ENCODE measurements at regions not wholly inside any gene's neighbourhood (a gene's known extent, or its start where the extent isn't known, plus 50 kb on each side); places are given as distances from the start of the nearest gene placed in this dataset.
A peak's percentile ranks its signal among the peaks of the same experiment; 100 is the strongest.
"Not testable (repeated sequence)": the region's sequence is repeated elsewhere in the genome, so short reads cannot be mapped to it uniquely, and the experiment has no call there.

DNA sequence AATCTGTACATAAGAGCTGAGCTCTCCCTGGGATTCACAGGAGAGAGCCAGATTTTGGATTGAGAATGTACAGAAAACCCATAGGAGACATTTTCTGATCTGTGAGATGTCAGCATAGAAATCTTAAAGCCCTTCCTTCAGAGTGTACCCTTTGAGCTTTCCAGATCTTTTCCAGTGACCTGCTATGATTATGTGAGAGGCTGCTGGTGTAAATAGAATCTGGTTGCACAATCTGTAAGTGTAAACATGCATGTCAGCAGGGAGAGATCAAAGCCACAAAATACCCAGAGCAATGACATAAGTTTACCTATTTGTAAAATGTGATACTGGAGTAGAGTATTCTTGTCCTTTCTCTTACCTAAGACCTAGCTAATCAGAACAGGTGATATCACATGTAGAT lies 471.9 kb downstream of the FOXD4L5 start:
- DNase-seq (ENCODE audit: low read depth); H3K4me3 ChIP-seq (ENCODE audit: low read depth, low read length): not testable (repeated sequence)

DNA sequence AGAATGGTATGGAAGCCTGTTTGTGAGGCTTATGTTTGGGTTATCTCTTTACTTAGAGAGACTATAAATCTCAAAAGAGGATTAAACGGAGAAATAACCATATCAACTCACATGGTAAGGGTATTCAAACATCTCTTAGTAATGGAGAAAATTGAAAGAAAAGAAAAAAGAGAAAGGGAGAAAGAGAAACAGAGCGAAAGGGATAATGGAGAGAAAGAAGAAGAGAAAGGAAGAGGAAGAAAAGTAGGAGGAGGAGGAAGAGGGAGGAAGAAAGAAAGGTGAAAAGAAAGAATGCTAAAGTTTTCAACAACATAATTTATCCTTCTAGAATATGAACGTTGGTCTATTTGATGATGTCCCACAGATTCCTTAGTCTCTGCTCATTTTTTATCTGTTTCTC lies 506.3 kb downstream of the FOXD4L5 start:
- not testable (repeated sequence) for DNase-seq (ENCODE audit: low read depth); H3K4me3 ChIP-seq (ENCODE audit: low read depth, low read length)

DNA sequence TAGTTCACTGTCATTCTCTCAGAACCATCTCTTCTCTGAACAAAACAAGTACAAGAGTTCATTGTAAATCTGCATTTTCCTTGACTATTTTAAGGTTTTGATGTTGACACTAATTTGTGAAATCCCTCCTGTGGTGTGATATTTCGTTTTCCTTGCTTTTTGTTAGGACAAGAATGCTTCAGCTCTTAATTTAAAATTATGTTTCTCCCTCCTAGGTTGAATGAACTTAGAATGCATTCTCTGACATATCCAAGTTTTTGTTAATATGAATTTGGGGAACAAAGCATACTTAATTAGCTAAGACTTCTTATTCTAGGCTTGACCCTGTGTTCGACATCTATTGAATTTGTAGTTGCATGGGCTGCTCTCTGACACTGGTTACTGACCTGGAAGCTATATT lies 508.7 kb downstream of the FOXD4L5 start:
- H3K4me3 ChIP-seq (ENCODE audit: low read depth, low read length); DNase-seq (ENCODE audit: low read depth): not testable (repeated sequence)

DNA sequence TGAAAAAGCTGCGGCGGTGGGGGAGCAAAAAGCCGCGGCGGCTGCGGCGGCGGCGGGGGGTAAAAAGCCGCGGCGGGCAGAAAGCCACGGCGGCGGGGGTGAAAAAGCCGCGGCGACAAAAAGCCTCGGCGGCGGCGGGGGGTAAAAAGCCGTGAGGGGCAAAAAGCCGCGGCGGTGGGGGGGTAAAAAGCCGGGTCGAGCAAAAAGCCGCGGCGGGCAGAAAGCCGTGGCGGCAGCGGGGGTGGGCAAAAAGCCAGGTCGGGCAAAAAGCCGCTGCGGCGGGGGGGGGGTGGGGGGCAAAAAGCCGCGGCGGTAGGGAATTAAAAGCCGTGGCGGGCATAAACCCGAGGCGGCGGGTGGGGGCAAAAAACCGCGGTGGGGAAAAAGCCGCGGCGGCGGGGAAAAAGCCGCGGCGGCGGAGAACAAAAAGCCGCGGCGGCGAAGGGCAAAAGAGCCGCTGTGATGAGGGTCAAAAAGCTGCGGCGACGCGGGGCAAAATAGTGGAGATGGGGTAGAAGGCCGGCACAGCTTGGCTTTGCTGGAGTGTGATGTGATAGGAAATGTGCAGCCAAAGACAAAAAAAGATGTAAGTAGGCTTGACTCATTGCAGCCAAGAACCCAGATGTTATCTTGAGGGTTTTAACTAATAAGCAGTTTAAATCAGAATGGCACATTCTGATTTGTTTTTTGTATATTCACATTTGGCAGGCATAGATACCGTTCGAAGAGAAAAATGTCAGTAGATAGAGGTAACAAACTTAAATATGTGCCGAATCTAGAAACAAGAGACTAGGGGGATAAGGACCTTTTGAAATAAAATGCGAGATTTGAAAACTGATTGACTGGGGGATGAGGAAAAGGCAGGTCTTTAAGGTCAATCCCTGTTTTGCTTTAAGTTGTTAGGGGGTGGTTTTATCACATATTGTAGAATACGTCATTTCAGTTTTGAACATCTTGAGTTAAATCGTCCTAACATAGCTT lies 509.9 kb downstream of the FOXD4L5 start:
- H3K4me3 ChIP-seq (ENCODE audit: low read depth, low read length); DNase-seq (ENCODE audit: low read depth): not testable (repeated sequence)

DNA sequence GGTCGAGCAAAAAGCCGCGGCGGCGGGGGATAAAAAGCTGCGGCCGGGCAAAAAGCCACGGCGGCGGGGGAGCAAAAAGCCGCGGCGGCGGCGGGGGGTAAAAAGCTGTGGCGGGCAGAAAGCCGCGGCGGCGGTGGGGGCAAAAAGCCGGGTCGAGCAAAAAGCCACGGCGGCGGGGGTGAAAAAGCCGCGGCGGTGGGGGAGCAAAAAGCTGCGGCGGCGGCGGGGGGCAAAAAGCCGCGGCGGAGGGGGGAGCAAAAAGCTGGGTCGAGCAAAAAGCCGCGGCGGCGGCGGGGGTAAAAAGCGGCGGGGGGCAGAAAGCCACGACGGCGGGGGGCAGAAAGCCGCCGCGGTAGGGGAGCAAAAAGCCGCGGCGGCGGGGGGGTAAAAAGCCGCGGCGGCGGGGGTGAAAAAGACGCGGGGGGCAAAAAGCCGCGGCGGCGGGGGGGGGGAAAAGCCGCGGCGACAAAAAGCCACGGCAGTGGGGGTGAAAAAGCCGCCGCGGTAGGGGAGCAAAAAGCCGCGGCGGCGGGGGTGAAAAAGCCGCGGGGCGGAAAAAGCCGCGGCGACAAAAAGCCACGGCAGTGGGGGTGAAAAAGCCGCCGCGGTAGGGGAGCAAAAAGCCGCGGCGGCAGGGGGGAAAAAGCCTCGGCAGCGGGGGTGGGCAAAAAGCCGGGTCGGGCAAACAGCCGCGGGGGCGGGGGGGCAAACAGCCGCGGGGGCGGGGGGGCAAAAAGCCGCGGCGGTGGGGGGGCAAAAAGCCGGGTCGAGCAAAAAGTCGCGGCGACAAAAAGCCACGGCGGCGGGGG lies 510.8 kb downstream of the FOXD4L5 start:
- not testable (repeated sequence) for H3K4me3 ChIP-seq (ENCODE audit: low read depth, low read length); DNase-seq (ENCODE audit: low read depth)

DNA sequence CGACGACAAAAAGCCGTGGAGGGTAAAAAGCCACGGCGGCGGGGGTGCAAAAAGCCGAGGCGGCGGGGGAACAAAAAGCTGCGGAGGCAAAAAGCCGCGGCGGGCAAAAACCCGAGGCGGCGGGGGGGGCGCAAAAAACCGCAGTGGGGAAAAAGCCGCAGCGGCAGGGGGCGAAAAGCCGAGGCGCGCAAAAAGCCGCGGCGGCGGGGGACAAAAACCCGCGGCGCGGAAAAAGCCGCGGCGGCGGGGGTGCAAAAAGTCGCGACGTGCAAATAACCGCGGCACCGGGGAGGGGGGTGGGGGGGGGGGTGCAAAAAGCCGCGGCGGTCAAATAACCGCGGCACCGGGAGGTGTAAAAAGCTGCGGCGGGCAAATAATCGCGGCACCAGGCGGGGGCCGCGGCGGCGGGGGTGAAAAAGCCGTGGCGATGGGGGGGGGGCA lies 511.5 kb downstream of the FOXD4L5 start:
- DNase-seq (ENCODE audit: low read depth): no peak
- TF ChIP-seq, protein P1, sequence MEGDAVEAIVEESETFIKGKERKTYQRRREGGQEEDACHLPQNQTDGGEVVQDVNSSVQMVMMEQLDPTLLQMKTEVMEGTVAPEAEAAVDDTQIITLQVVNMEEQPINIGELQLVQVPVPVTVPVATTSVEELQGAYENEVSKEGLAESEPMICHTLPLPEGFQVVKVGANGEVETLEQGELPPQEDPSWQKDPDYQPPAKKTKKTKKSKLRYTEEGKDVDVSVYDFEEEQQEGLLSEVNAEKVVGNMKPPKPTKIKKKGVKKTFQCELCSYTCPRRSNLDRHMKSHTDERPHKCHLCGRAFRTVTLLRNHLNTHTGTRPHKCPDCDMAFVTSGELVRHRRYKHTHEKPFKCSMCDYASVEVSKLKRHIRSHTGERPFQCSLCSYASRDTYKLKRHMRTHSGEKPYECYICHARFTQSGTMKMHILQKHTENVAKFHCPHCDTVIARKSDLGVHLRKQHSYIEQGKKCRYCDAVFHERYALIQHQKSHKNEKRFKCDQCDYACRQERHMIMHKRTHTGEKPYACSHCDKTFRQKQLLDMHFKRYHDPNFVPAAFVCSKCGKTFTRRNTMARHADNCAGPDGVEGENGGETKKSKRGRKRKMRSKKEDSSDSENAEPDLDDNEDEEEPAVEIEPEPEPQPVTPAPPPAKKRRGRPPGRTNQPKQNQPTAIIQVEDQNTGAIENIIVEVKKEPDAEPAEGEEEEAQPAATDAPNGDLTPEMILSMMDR (IDR thresholded peaks at IDR 0.05; ENCODE audit: insufficient read depth, low read depth, low read length): no peak
- H3K4me3 ChIP-seq (ENCODE audit: low read depth, low read length): peak overlapping the region; percentile 25

DNA sequence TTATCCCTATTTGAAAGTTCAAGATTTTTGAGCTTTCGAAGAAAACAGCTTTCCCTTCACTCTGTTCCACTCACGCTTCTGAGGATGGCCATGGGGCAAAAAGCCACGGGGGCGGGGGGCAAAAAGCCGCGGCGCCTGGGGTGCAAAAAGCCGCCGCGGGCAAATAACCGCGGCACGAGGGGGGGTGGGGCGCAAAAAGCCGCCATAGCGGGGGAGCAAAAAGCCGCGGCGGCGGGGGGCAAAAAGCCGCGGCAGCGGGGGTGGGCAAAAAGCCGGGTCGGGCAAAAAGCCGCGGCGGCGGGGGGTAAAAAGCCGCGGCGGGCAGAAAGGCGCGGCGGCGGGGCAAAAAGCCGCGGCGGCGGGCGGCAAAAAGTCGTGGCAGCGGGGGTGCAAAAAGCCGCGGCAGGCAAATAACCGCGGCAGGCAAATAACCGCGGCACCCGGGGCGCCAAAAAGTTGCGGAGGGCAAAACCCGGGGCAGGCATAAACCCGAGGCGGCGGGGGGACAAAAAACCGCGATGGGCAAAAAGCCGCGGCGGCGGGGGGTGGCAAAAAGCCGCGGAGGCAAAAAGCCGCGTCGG lies 512.2 kb downstream of the FOXD4L5 start:
- H3K4me3 ChIP-seq (ENCODE audit: low read depth, low read length); DNase-seq (ENCODE audit: low read depth): not testable (repeated sequence)

DNA sequence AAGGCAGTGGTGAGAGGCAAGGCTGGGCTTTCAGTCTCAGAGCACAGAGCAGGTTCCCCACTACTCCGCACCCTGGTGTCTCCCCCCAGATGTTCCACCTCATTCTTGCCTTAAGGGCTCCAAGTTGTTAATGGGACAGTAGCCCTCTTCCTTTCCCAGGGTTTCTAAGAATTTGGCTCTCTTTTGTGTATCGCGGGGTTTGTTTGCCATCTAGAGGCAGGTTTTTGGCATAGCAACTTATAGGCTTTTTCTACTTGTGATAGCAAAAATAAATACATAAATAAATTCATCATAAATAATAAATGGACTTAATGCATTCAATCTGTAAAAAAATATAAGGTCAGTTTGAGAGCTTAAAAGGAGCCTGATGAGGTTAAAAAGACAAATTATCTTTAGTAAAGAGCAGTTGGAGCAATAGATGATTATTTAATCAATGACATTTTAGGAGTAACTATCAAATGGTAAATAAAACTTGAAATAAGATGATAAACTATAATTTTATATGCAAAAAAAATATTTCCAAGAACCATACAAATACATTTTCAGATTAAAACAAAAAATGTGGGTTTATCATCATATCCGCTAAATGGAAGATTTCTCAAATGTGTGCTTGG lies 512.8 kb downstream of the FOXD4L5 start:
- DNase-seq (ENCODE audit: low read depth): not testable (repeated sequence)

More for the DNA sequence above, 512.8 kb downstream of the FOXD4L5 start:
- not testable (repeated sequence) for H3K4me3 ChIP-seq (ENCODE audit: low read depth, low read length)

All from fibroblast of villous mesenchyme (primary cell).